Suprapubic skin (tissue), 3 donors: ENCODE measurements at regions not wholly inside any gene's neighbourhood (a gene's known extent, or its start where the extent isn't known, plus 50 kb on each side); places are given as distances from the start of the nearest gene placed in this dataset.

Experiments used
- POLR2A ChIP-seq, 2 donors: fragments of 450-650 bp; IDR thresholded peaks; one replicate each; pipeline ENCODE4 v1.6.1; 2017; ENCODE audit warnings: antibody characterized with exemption in 2 of 2, mild to moderate bottlenecking in 2 of 2, moderate library complexity in 2 of 2
- TF ChIP-seq, protein P1 (sequence below), 2 donors: fragments of 200-600 bp in 1 of 2; fragments of 450-650 bp in 1 of 2; sonication (generic) in 1 of 2; IDR thresholded peaks; one replicate each; pipeline ENCODE4 v1.5.1; 2016 to 2019; ENCODE audit warnings: antibody characterized with exemption in 2 of 2, mild to moderate bottlenecking in 1 of 2, moderate library complexity in 1 of 2

DNA sequence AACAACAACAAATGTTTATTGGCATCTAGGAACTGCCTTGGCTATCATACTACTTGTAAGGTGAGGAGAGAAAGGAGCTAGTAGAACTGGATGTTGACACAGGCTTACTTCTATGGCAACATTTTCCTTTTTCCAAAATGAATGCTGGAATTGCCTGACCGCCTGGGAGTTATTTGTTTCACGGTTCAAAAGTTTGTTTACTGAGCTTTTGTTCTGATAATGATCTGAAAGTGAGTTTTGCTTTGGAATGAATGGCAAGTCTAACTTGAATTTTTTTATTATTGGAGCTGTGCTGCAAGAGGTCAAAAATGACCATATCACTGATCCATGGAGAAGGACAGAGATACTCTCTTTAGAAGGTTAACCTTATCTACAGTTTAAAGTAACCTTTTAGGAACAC lies 183.5 kb upstream of the CAND1 start:
- TF ChIP-seq, protein P1, sequence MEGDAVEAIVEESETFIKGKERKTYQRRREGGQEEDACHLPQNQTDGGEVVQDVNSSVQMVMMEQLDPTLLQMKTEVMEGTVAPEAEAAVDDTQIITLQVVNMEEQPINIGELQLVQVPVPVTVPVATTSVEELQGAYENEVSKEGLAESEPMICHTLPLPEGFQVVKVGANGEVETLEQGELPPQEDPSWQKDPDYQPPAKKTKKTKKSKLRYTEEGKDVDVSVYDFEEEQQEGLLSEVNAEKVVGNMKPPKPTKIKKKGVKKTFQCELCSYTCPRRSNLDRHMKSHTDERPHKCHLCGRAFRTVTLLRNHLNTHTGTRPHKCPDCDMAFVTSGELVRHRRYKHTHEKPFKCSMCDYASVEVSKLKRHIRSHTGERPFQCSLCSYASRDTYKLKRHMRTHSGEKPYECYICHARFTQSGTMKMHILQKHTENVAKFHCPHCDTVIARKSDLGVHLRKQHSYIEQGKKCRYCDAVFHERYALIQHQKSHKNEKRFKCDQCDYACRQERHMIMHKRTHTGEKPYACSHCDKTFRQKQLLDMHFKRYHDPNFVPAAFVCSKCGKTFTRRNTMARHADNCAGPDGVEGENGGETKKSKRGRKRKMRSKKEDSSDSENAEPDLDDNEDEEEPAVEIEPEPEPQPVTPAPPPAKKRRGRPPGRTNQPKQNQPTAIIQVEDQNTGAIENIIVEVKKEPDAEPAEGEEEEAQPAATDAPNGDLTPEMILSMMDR (IDR thresholded peaks at IDR 0.05) = no peak
- TF ChIP-seq POLR2A (IDR thresholded peaks at IDR 0.05) = no peak
